H1 (cell line): ENCODE measurements at regions not wholly inside any gene's neighbourhood (a gene's known extent, or its start where the extent isn't known, plus 50 kb on each side); places are given as distances from the start of the nearest gene placed in this dataset.

Experiments used
- CTCF ChIA-PET: fragments of 300-600 bp; sonication (Branson Sonifier 250); formaldehyde crosslinking; loops from one replicate; lab custom pipeline; 2021; ENCODE audit not compliant: partially characterized antibody; lab: Charles Lee
- POLR2A ChIA-PET: fragments of 300-600 bp; sonication (Branson Sonifier 250); formaldehyde crosslinking; loops from one replicate; lab custom pipeline; 2021; ENCODE audit warnings: inconsistent platforms; ENCODE audit not compliant: partially characterized antibody; lab: Charles Lee
- DNase-seq, 2 experiments: peaks; one replicate each; pipeline versions ENCODE4 v3.0.0 to v3.0.0-alpha.2; 2010 to 2022; ENCODE audit warnings: low spot score in 2 of 2, low read depth in 1 of 2, mixed read lengths in 1 of 2
- FAIRE-seq: peaks from 2 replicates; lab custom pipeline; 2011; peaks lifted over from hg19 to GRCh38; lab: Jason Lieb, UNC
- H2AFZ ChIP-seq: 2 replicates; pipeline ENCODE4 v1.8.1; 2012; ENCODE audit warnings: low read length, inconsistent platforms
- H2AK5ac ChIP-seq: 2 replicates; pipeline ENCODE4 v1.6.1; 2013; ENCODE audit warnings: low read depth, low read length
- H2BK120ac ChIP-seq: replicated peaks from 2 replicates; pipeline ENCODE3; 2013; ENCODE audit warnings: low read depth, low read length, inconsistent platforms
- H2BK12ac ChIP-seq: 2 replicates; pipeline ENCODE4 v1.6.1; 2013; ENCODE audit warnings: low read depth, low read length
- H2BK15ac ChIP-seq: 2 replicates; pipeline ENCODE4 v1.6.1; 2013; ENCODE audit warnings: low read length
- H2BK20ac ChIP-seq: 2 replicates; pipeline ENCODE4 v1.6.1; 2013; ENCODE audit warnings: low read length
- H2BK5ac ChIP-seq: 2 replicates; pipeline ENCODE4 v1.6.1; 2013; ENCODE audit warnings: low read depth, low read length
- H3K14ac ChIP-seq: 2 replicates; pipeline ENCODE4 v1.6.1; 2013; ENCODE audit warnings: inconsistent platforms; ENCODE audit not compliant: insufficient read length
- H3K18ac ChIP-seq: 2 replicates; pipeline ENCODE4 v1.6.1; 2013; ENCODE audit warnings: low read length; ENCODE audit errors: extremely low read depth
- H3K23ac ChIP-seq: 2 replicates; pipeline ENCODE4 v1.6.1; 2013; ENCODE audit warnings: inconsistent platforms; ENCODE audit not compliant: insufficient read length
- H3K23me2 ChIP-seq: 2 replicates; pipeline ENCODE4 v1.6.1; 2013; ENCODE audit warnings: low read depth, low read length
- H3K27ac ChIP-seq: 2 replicates; pipeline ENCODE4 v1.6.1; 2011; ENCODE audit warnings: low read depth, low read length, inconsistent platforms
- H3K27me3 ChIP-seq, 4 experiments: replicated peaks in 1 of 4; 1 replicate in 1 of 4; 2 replicates in 3 of 4; pipeline versions ENCODE4 v1.6.1 to v1.8.1; 2011 to 2013; ENCODE audit warnings: low read length in 3 of 4, mild to moderate bottlenecking in 3 of 4, inconsistent platforms in 2 of 4, mixed read lengths in 2 of 4, moderate library complexity in 1 of 4; ENCODE audit not compliant: control insufficient read depth in 3 of 4, insufficient read depth in 3 of 4; ENCODE audit errors: extremely low read depth in 1 of 4
- H3K36me3 ChIP-seq, 4 experiments: 2 replicates each; pipeline versions ENCODE4 v1.6.1 to v1.8.1; 2011 to 2013; ENCODE audit warnings: mild to moderate bottlenecking in 4 of 4, low read length in 3 of 4, moderate library complexity in 2 of 4, control low read depth in 1 of 4, inconsistent platforms in 1 of 4; ENCODE audit not compliant: insufficient read depth in 4 of 4, control insufficient read depth in 2 of 4
- H3K4ac ChIP-seq: replicated peaks from 2 replicates; pipeline ENCODE3; 2013; ENCODE audit warnings: low read length, low read depth, mixed read lengths, inconsistent platforms; ENCODE audit not compliant: insufficient read length
- H3K4me1 ChIP-seq, 4 experiments: replicated peaks in 1 of 4; 1 replicate in 1 of 4; 2 replicates in 3 of 4; pipeline versions ENCODE4 v1.6.1 to v1.8.1; 2011 to 2013; ENCODE audit warnings: low read length in 3 of 4, inconsistent platforms in 2 of 4, mixed read lengths in 1 of 4; ENCODE audit not compliant: insufficient read depth in 4 of 4, control insufficient read depth in 3 of 4
- H3K4me2 ChIP-seq, 2 experiments: 2 replicates each; pipeline versions ENCODE4 v1.6.1 to v1.8.1; 2011 to 2013; ENCODE audit warnings: low read depth in 2 of 2, low read length in 2 of 2, control low read depth in 1 of 2, inconsistent platforms in 1 of 2, mild to moderate bottlenecking in 1 of 2; ENCODE audit not compliant: insufficient read depth in 1 of 2
- H3K4me3 ChIP-seq, 4 experiments: fragments of 200-600, 300-600 bp in 1 of 4; sonication (generic), shearing (Covaris generic), sonication (Bioruptor Twin) in 1 of 4; 2 replicates each; pipeline versions ENCODE4 v1.5.1 to v1.8.1; 2011 to 2016; ENCODE audit warnings: low read length in 4 of 4, low read depth in 3 of 4, control low read depth in 2 of 4, inconsistent platforms in 2 of 4, mild to moderate bottlenecking in 2 of 4, mixed read lengths in 1 of 4, moderate library complexity in 1 of 4; ENCODE audit not compliant: insufficient read depth in 2 of 4; ENCODE audit errors: extremely low read depth in 1 of 4
- H3K56ac ChIP-seq: replicated peaks from 2 replicates; pipeline ENCODE3; 2013; ENCODE audit warnings: low read depth, mild to moderate bottlenecking, mixed read lengths, low read length, inconsistent platforms; ENCODE audit not compliant: insufficient read length
- H3K79me1 ChIP-seq: 2 replicates; pipeline ENCODE4 v1.6.1; 2013; ENCODE audit warnings: low read depth, low read length, control low read depth
- H3K79me2 ChIP-seq, 2 experiments: 2 replicates each; pipeline versions ENCODE4 v1.6.1 to v1.8.1; 2012 to 2013; ENCODE audit warnings: low read length in 2 of 2, mild to moderate bottlenecking in 2 of 2, inconsistent platforms in 1 of 2; ENCODE audit not compliant: insufficient read depth in 2 of 2, control insufficient read depth in 1 of 2
- H3K9ac ChIP-seq, 4 experiments: replicated peaks in 1 of 4; 1 replicate in 1 of 4; 2 replicates in 3 of 4; pipeline versions ENCODE4 v1.6.1 to v1.8.1; 2011 to 2013; ENCODE audit warnings: low read depth in 3 of 4, low read length in 3 of 4, control low read depth in 2 of 4, mild to moderate bottlenecking in 2 of 4, moderate library complexity in 2 of 4, inconsistent platforms in 1 of 4; ENCODE audit errors: extremely low read depth in 1 of 4
- H3K9me3 ChIP-seq, 2 experiments: 2 replicates each; pipeline versions ENCODE4 v1.6.1 to v1.8.1; 2012 to 2013; ENCODE audit warnings: mild to moderate bottlenecking in 2 of 2, moderate library complexity in 2 of 2, control low read depth in 1 of 2, inconsistent platforms in 1 of 2, low read depth in 1 of 2, low read length in 1 of 2, mixed read lengths in 1 of 2; ENCODE audit not compliant: insufficient read depth in 2 of 2
- H4K20me1 ChIP-seq, 2 experiments: replicated peaks in 1 of 2; 2 replicates each; pipeline versions ENCODE3 to v1.8.1; 2011 to 2013; ENCODE audit warnings: inconsistent platforms in 2 of 2, low read length in 2 of 2, mild to moderate bottlenecking in 1 of 2; ENCODE audit not compliant: insufficient read depth in 2 of 2, control insufficient read depth in 1 of 2
- H4K5ac ChIP-seq: 2 replicates; pipeline ENCODE4 v1.6.1; 2013; ENCODE audit warnings: low read length, low read depth, mixed read lengths, inconsistent platforms; ENCODE audit not compliant: insufficient read length
- H4K8ac ChIP-seq: 2 replicates; pipeline ENCODE4 v1.8.0; 2013; ENCODE audit warnings: mild to moderate bottlenecking, moderate library complexity, low read length, inconsistent platforms; ENCODE audit not compliant: insufficient read depth; ENCODE audit errors: extremely low read depth
- H4K91ac ChIP-seq: replicated peaks from 2 replicates; pipeline ENCODE3; 2013; ENCODE audit warnings: low read length, mixed read lengths, inconsistent platforms; ENCODE audit not compliant: insufficient read length
- BCL11A ChIP-seq, 2 experiments: IDR thresholded peaks; one replicate each; pipeline ENCODE4 v1.6.1; 2011; ENCODE audit warnings: low read depth in 2 of 2, low read length in 2 of 2, mild to moderate bottlenecking in 2 of 2
- CHD2 ChIP-seq: IDR thresholded peaks from 2 replicates; pipeline ENCODE4 v1.6.1; 2012; ENCODE audit warnings: low read length, improper control_type of control experiment
- CREB1 ChIP-seq: IDR thresholded peaks from 2 replicates; pipeline ENCODE4 v1.6.1; 2012; ENCODE audit warnings: inconsistent platforms
- CTBP2 ChIP-seq: IDR thresholded peaks from 2 replicates; pipeline ENCODE4 v1.7.0; 2011; ENCODE audit warnings: borderline replicate concordance, mild to moderate bottlenecking, moderate library complexity, mixed read lengths, low read length; ENCODE audit not compliant: insufficient read depth, insufficient read length
- EZH2 ChIP-seq: fragments of 200-600 bp; sonication (generic); IDR thresholded peaks from 2 replicates; pipeline ENCODE4 v1.7.1; 2012; ENCODE audit warnings: low read depth, mild to moderate bottlenecking, moderate library complexity, low read length, inconsistent platforms; ENCODE audit not compliant: severe bottlenecking
- POLR2A ChIP-seq, 2 experiments: IDR thresholded peaks; 1 replicate in 1 of 2; 2 replicates in 1 of 2; pipeline ENCODE4 v1.6.1; 2011; ENCODE audit warnings: low read depth in 2 of 2, low read length in 2 of 2, mild to moderate bottlenecking in 2 of 2; ENCODE audit errors: control extremely low read depth in 1 of 2
- POLR2AphosphoS5 ChIP-seq: IDR thresholded peaks from 2 replicates; pipeline ENCODE4 v1.6.1; 2011; ENCODE audit warnings: low read depth, low read length
- POU5F1 ChIP-seq: IDR thresholded peaks from 2 replicates; pipeline ENCODE4 v1.6.1; 2011; ENCODE audit warnings: low read depth, mild to moderate bottlenecking, low read length, moderate library complexity
- RAD21 ChIP-seq, 2 experiments: IDR thresholded peaks in 1 of 2; conservative IDR thresholded peaks in 1 of 2; 2 replicates each; pipeline ENCODE4 v1.6.1; 2011; ENCODE audit warnings: low read depth in 2 of 2, low read length in 2 of 2, improper control_type of control experiment in 1 of 2, inconsistent platforms in 1 of 2, mild to moderate bottlenecking in 1 of 2, moderate library complexity in 1 of 2
- RXRA ChIP-seq: IDR thresholded peaks from 2 replicates; pipeline ENCODE4 v1.6.1; 2011; ENCODE audit warnings: low read depth, mild to moderate bottlenecking, low read length, moderate library complexity; ENCODE audit not compliant: insufficient read depth
- SIRT6 ChIP-seq: IDR thresholded peaks from one replicate; pipeline ENCODE4 v1.7.1; 2012; ENCODE audit warnings: low read length, inconsistent platforms
- ZNF274 ChIP-seq: IDR thresholded peaks from 2 replicates; pipeline ENCODE4 v1.7.0; 2012; ENCODE audit warnings: low read length, borderline replicate concordance; ENCODE audit errors: extremely low read depth
- WGBS, 2 experiments: shearing (Covaris generic) in 1 of 2; methylation state at CpG; one replicate each; pipeline versions ENCODE4 v1.1.6 to v1.1.7; 2013 to 2015; ENCODE audit warnings: low lambda C conversion rate in 2 of 2, mixed read lengths in 2 of 2, inconsistent platforms in 1 of 2, low coverage in 1 of 2, missing lambda C conversion rate in 1 of 2; ENCODE audit not compliant: insufficient replicate concordance in 2 of 2, insufficient coverage in 1 of 2, insufficient read length in 1 of 2; ENCODE audit errors: extremely low coverage in 1 of 2, missing lambda C conversion rate in 1 of 2; 5-methylcytosine and 5-hydroxymethylcytosine counted together
- TF ChIP-seq, protein P1 (sequence below): IDR thresholded peaks from 2 replicates; pipeline ENCODE4 v1.6.1; 2012; ENCODE audit warnings: inconsistent platforms
- TF ChIP-seq, protein P2 (sequence below): IDR thresholded peaks from 2 replicates; pipeline ENCODE4 v1.6.1; 2011; ENCODE audit warnings: low read depth, mild to moderate bottlenecking, low read length; ENCODE audit not compliant: insufficient read depth

DNA sequence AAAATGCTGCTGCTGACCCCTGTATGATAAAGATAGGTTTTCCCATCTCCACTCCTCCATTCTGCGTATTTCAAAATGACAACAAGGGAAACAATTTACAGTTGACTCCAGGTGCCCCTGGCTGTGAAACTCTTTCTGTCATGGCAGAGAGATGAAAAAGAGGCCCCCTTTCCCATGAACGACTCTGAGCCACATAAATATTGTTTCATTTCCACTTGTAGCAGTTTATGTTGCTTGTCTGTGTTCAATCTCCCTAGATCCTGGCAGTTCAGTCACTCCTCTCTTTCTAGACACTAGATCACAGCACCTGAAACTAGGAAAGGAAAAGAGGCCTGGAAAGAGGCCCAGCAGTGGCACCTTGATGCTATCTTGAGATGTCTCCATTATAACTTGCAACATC lies 121.0 kb upstream of the ZNF521 start:
- no peaks in the 10 kb centered on the region for H3K23me2 ChIP-seq
- no peak overlapping the region for H3K4me2 ChIP-seq
- H4K8ac ChIP-seq: no peak overlapping the region
- H3K4ac ChIP-seq: no peak overlapping the region
- no peak overlapping the region for H4K5ac ChIP-seq
- H3K23ac ChIP-seq: no peak overlapping the region
- H3K4me1 ChIP-seq: peaks cover 0 to 2% (median 0%) of the 10 kb centered on the region in 4 experiments; a peak in 1 of 7 replicates
- POLR2A ChIA-PET: no interaction called here
- no peaks in the 10 kb centered on the region for H3K27me3 ChIP-seq
- CTCF ChIA-PET: no interaction called here
- no peak overlapping the region for H2BK20ac ChIP-seq
- H3K36me3 ChIP-seq: no peaks in the 10 kb centered on the region; a peak in 1 of 8 replicates
- no peak overlapping the region for H3K56ac ChIP-seq
- no peak overlapping the region for H3K14ac ChIP-seq
- H3K79me2 ChIP-seq: no peaks in the 10 kb centered on the region
- FAIRE-seq (no peak), DNase-seq (no peak)
- 84% methylated on average over 2 of the region's 2 CpGs; no CpG with 5 or more reads in 1 of the 2 experiments for WGBS, 2 experiments
- no peaks in the 10 kb centered on the region for H4K20me1 ChIP-seq
- H2BK120ac ChIP-seq: no peak overlapping the region
- H3K18ac ChIP-seq: no peak overlapping the region
- H3K9me3 ChIP-seq: no peaks in the 10 kb centered on the region
- H2AFZ ChIP-seq: peak overlapping the region; percentile 41; the same call in 1 of the 2 replicates
- no peak overlapping the region for H3K27ac ChIP-seq
- no peaks in the 10 kb centered on the region for H3K79me1 ChIP-seq
- no peak overlapping the region for H4K91ac ChIP-seq
- no peak overlapping the region for H3K9ac ChIP-seq
- H3K4me3 ChIP-seq: no peak overlapping the region
- no peak overlapping the region for H2BK5ac ChIP-seq
- H2BK12ac ChIP-seq: no peak overlapping the region
- H2BK15ac ChIP-seq: no peak overlapping the region
- no peak overlapping the region for H2AK5ac ChIP-seq
- TF ChIP-seq CTBP2 (no peak), POLR2AphosphoS5 (no peak), CREB1 (no peak), POLR2A (IDR thresholded peaks at IDR 0.05; ENCODE audit: control extremely low read depth in 1 of 2, low read depth in 2 of 2, low read length in 2 of 2) (no peak), POU5F1 (no peak), ZNF274 (no peak), RXRA (no peak), RAD21 (IDR thresholded peaks at IDR 0.05 in 1 of 2, conservative IDR thresholded peaks at IDR 0.05 in 1 of 2; ENCODE audit: low read depth in 2 of 2, low read length in 2 of 2) (no peak), BCL11A (IDR thresholded peaks at IDR 0.05; ENCODE audit: low read depth in 2 of 2, low read length in 2 of 2) (no peak), CHD2 (no peak), EZH2 (no peak), SIRT6 (no peak)
- TF ChIP-seq, protein P1, sequence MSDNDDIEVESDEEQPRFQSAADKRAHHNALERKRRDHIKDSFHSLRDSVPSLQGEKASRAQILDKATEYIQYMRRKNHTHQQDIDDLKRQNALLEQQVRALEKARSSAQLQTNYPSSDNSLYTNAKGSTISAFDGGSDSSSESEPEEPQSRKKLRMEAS: no peak
- TF ChIP-seq, protein P2, sequence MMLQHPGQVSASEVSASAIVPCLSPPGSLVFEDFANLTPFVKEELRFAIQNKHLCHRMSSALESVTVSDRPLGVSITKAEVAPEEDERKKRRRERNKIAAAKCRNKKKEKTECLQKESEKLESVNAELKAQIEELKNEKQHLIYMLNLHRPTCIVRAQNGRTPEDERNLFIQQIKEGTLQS: no peak
